NCI-H1105 treated with DMSO at 0.1 percent for 48 hours (cell line): ENCODE measurements at regions not wholly inside any gene's neighbourhood (a gene's known extent, or its start where the extent isn't known, plus 50 kb on each side); places are given as distances from the start of the nearest gene placed in this dataset.
A peak's percentile ranks its signal among the peaks of the same experiment; 100 is the strongest.

Source experiments
- DNase-seq: peaks from one replicate; lab custom pipeline; 2025; lab: John Stamatoyannopoulos, UW

- DNase-seq: no peak
These were observed 51.4 kb upstream of the SOX2 start for GRCh38 chr3:181660337-181660736.

GRCh38 chr3:181637456-181637855, 74.3 kb upstream of the SOX2 start:
- DNase-seq: no peak

- DNase-seq: no peak
These were observed 74.7 kb upstream of the SOX2 start for GRCh38 chr3:181637056-181637455.

- DNase-seq: no peak
These were observed 76.6 kb upstream of the SOX2 start for GRCh38 chr3:181635141-181635540.

- no peak for DNase-seq
These were observed 78.2 kb upstream of the SOX2 start for GRCh38 chr3:181633556-181633955.

- DNase-seq: no peak
These were observed 79.8 kb upstream of the SOX2 start for GRCh38 chr3:181631901-181632300.

GRCh38 chr3:181630853-181631252, 80.9 kb upstream of the SOX2 start:
- DNase-seq: no peak

GRCh38 chr3:181629711-181630110, 82.0 kb upstream of the SOX2 start:
- DNase-seq: no peak

- DNase-seq: no peak
These were observed 82.7 kb upstream of the SOX2 start for GRCh38 chr3:181629029-181629428.

GRCh38 chr3:181628384-181628783, 83.3 kb upstream of the SOX2 start:
- no peak for DNase-seq

- DNase-seq: peak; percentile 95
These were observed 85.7 kb upstream of the SOX2 start for GRCh38 chr3:181626036-181626435.

- peak; percentile 98 for DNase-seq
These were observed 87.6 kb upstream of the SOX2 start for GRCh38 chr3:181623924-181624694.

GRCh38 chr3:181622365-181622764, 89.4 kb upstream of the SOX2 start:
- DNase-seq: no peak

GRCh38 chr3:181619897-181620296, 91.8 kb upstream of the SOX2 start:
- no peak for DNase-seq

- no peak for DNase-seq
These were observed 93.5 kb upstream of the SOX2 start for GRCh38 chr3:181618260-181618659.

- peak; percentile 55 for DNase-seq
These were observed 95.3 kb upstream of the SOX2 start for GRCh38 chr3:181616088-181617070.

- DNase-seq: no peak
These were observed 96.1 kb upstream of the SOX2 start for GRCh38 chr3:181615666-181616065.

GRCh38 chr3:181614878-181615277, 96.8 kb upstream of the SOX2 start:
- DNase-seq: no peak

- no peak for DNase-seq
These were observed 97.9 kb upstream of the SOX2 start for GRCh38 chr3:181613813-181614212.

- no peak for DNase-seq
These were observed 98.5 kb upstream of the SOX2 start for GRCh38 chr3:181613191-181613590.

GRCh38 chr3:181610973-181611265, 100.8 kb upstream of the SOX2 start:
- DNase-seq: peak; percentile 93

GRCh38 chr3:181610083-181610972, 101.4 kb upstream of the SOX2 start:
- DNase-seq: peak; percentile 59
